ENCODE measurements at regions not wholly inside any gene's neighbourhood (a gene's known extent, or its start where the extent isn't known, plus 50 kb on each side); places are given as distances from the start of the nearest gene placed in this dataset.

GRCh38 chr14:41096131-41096530 is 510.5 kb upstream of the LRFN5 start:
- no peak for ATAC-seq
- no peak for FAIRE-seq
- POLR2A ChIA-PET, result no interaction called here
- CTCF ChIA-PET, result no interaction called here
- Histone ChIP-seq H3K9me3 (no peaks in the 10 kb centered on the region), H3K4me3 (no peak overlapping the region), H3K27ac (no peak overlapping the region), H3K4me1 (no peaks in the 10 kb centered on the region), H3K4me2 (no peak overlapping the region)
- no peak for DNase-seq (ENCODE audit: low read depth in 1 of 2, low spot score in 1 of 2)
- WGBS (ENCODE audit: missing lambda C conversion rate), result 19% methylated on average over 4 of the region's 4 CpGs
- no peak for TF ChIP-seq RARB (CRISPR knock-in tag; IDR thresholded peaks at IDR 0.05)
- TF ChIP-seq ESRRA (IDR thresholded peaks at IDR 0.05; ENCODE audit: borderline replicate concordance, low read length), result no peak
- no peak for TF ChIP-seq E2F6 (IDR thresholded peaks at IDR 0.05; ENCODE audit: borderline replicate concordance, low read depth)
- no peak for TF ChIP-seq CHD4 (IDR thresholded peaks at IDR 0.05; ENCODE audit: borderline replicate concordance)
- no peak for TF ChIP-seq MAZ (IDR thresholded peaks at IDR 0.05; ENCODE audit: borderline replicate concordance, low read depth, low read length)
- no peak for TF ChIP-seq RCOR1 (IDR thresholded peaks at IDR 0.05; ENCODE audit: low read depth, low read length)

- no peak overlapping the region for H3K4me2 ChIP-seq
- no peak for ATAC-seq
- H3K9me3 ChIP-seq, result no peaks in the 10 kb centered on the region
- POLR2A ChIA-PET, result no interaction called here
- no peaks in the 10 kb centered on the region for H3K4me1 ChIP-seq
- TF ChIP-seq PBX3 (IDR thresholded peaks at IDR 0.05) (no peak), ZFP36 (IDR thresholded peaks at IDR 0.05; ENCODE audit: borderline replicate concordance, partially characterized antibody) (no peak), BCL3 (IDR thresholded peaks at IDR 0.05) (no peak), RAD21 (conservative IDR thresholded peaks at IDR 0.05 in 1 of 2, IDR thresholded peaks at IDR 0.05 in 1 of 2) (no peak), HEYL (CRISPR knock-in tag; IDR thresholded peaks at IDR 0.05) (no peak), NR3C1 (IDR thresholded peaks at IDR 0.05) (no peak), RNF2 (IDR thresholded peaks at IDR 0.05; ENCODE audit: borderline replicate concordance, low read depth) (no peak), MYC (IDR thresholded peaks at IDR 0.05; ENCODE audit: borderline replicate concordance, low read length) (no peak), TFCP2L1 (CRISPR knock-in tag; IDR thresholded peaks at IDR 0.05) (no peak), CEBPB (IDR thresholded peaks at IDR 0.05) (no peak)
- no peak for FAIRE-seq
- no peak overlapping the region for H3K27ac ChIP-seq
- no peak for DNase-seq (ENCODE audit: low read depth in 1 of 2, low spot score in 1 of 2)
- H3K4me3 ChIP-seq, result no peak overlapping the region
- CTCF ChIA-PET, result interaction anchor here (1.2 kb wide), 1 partner anchor 17 kb away, joined by 3 read pairs; no protein-coding TSS in a partner anchor
- 15% methylated on average over 3 of the region's 3 CpGs for WGBS (ENCODE audit: missing lambda C conversion rate)
Observed at GRCh38 chr14:41087056-41087455, 519.6 kb upstream of the LRFN5 start.

- TF ChIP-seq NR3C1 (IDR thresholded peaks at IDR 0.05) (no peak), PBX3 (IDR thresholded peaks at IDR 0.05) (no peak), HOXB13 (CRISPR knock-in tag; IDR thresholded peaks at IDR 0.05; ENCODE audit: low read depth) (no peak), ZNF302 (CRISPR knock-in tag; IDR thresholded peaks at IDR 0.05) (no peak), MAX (IDR thresholded peaks at IDR 0.05) (no peak), SREBF2 (IDR thresholded peaks at IDR 0.05) (no peak), BHLHE40 (IDR thresholded peaks at IDR 0.05; ENCODE audit: low read depth, low read length) (no peak), EHMT2 (IDR thresholded peaks at IDR 0.05; ENCODE audit: low read depth) (no peak), GATA3 (IDR thresholded peaks at IDR 0.05; ENCODE audit: borderline replicate concordance) (no peak), CEBPB (IDR thresholded peaks at IDR 0.05) (no peak), ZC3H11A (IDR thresholded peaks at IDR 0.05) (no peak), ZFP36 (IDR thresholded peaks at IDR 0.05; ENCODE audit: borderline replicate concordance, partially characterized antibody) (no peak), ELK1 (IDR thresholded peaks at IDR 0.05; ENCODE audit: low read depth, low read length) (no peak)
- DNase-seq (ENCODE audit: low read depth in 1 of 2, low spot score in 1 of 2) (no peak), FAIRE-seq (no peak), ATAC-seq (no peak)
- ChIA-PET POLR2A (no interaction called here), CTCF (no interaction called here)
- WGBS (ENCODE audit: missing lambda C conversion rate), result 9% methylated on average over 3 of the region's 3 CpGs
- no peak overlapping the region for H3K4me2 ChIP-seq
- H3K9me3 ChIP-seq, result no peaks in the 10 kb centered on the region
- no peaks in the 10 kb centered on the region for H3K4me1 ChIP-seq
- no peak overlapping the region for H3K4me3 ChIP-seq
- H3K27ac ChIP-seq, result no peak overlapping the region
Observed at GRCh38 chr14:41073544-41073943, 533.1 kb upstream of the LRFN5 start.

All from A549 (cell line).